Activated naive CD4-positive, alpha-beta T cell treated with anti-CD3 and anti-CD28 coated beads for 36 hours (primary cell): ENCODE measurements at regions not wholly inside any gene's neighbourhood (a gene's known extent, or its start where the extent isn't known, plus 50 kb on each side); places are given as distances from the start of the nearest gene placed in this dataset.

Source experiments
- CTCF ChIA-PET: fragments of 350-600 bp; sonication (Branson Sonifier 250); formaldehyde crosslinking; loops from one replicate; lab custom pipeline; 2021; ENCODE audit warnings: antibody characterized with exemption; lab: Charles Lee
- DNase-seq: peaks from one replicate; pipeline ENCODE4 v3.0.0-alpha.2; 2020
- H3K27ac Mint-ChIP-seq: one replicate; pipeline ENCODE4 v1.8.0; 2021; ENCODE audit warnings: mild to moderate bottlenecking, mixed read lengths
- H3K27me3 Mint-ChIP-seq: one replicate; pipeline ENCODE4 v1.8.0; 2021; ENCODE audit warnings: low read depth, mixed read lengths
- H3K36me3 Mint-ChIP-seq: one replicate; pipeline ENCODE4 v1.8.0; 2021; ENCODE audit warnings: low read depth, mixed read lengths
- H3K4me1 Mint-ChIP-seq: one replicate; pipeline ENCODE4 v1.8.0; 2021; ENCODE audit warnings: low read depth, mixed read lengths
- H3K4me3 Mint-ChIP-seq: one replicate; pipeline ENCODE4 v1.8.0; 2021; ENCODE audit warnings: mild to moderate bottlenecking, moderate library complexity, mixed read lengths
- H3K9me3 Mint-ChIP-seq: one replicate; pipeline ENCODE4 v1.8.0; 2021; ENCODE audit warnings: mixed read lengths
- intact Hi-C: fragments of 100-400 bp; cut with micrococcal nuclease; formaldehyde crosslinking; loops from one replicate; pipeline ENCODE4 v1.15.1; 2023

GRCh38 chr15:60191821-60192220, 187.7 kb downstream of the FOXB1 start:
- Mint-ChIP-seq H3K4me3 (no peak overlapping the region), H3K27ac (no peak overlapping the region), H3K9me3 (no peaks in the 10 kb centered on the region), H3K4me1 (no peaks in the 10 kb centered on the region), H3K27me3 (peaks cover 26% of the 10 kb centered on the region), H3K36me3 (no peaks in the 10 kb centered on the region)
- no peak for DNase-seq
- intact Hi-C loops = no loop called here
- CTCF ChIA-PET = interaction anchor here (1.4 kb wide), 1 partner anchor 273 kb away, joined by 4 read pairs; no protein-coding TSS in a partner anchor

- no peak overlapping the region for H3K4me3 Mint-ChIP-seq
- no peak overlapping the region for H3K27ac Mint-ChIP-seq
- intact Hi-C loops = no loop called here
- H3K4me1 Mint-ChIP-seq = no peaks in the 10 kb centered on the region
- DNase-seq = no peak
- H3K9me3 Mint-ChIP-seq = no peaks in the 10 kb centered on the region
- H3K36me3 Mint-ChIP-seq = no peaks in the 10 kb centered on the region
- H3K27me3 Mint-ChIP-seq = peaks cover 21% of the 10 kb centered on the region
- CTCF ChIA-PET = interaction anchor here (1.4 kb wide), 1 partner anchor 131 kb away, joined by 5 read pairs; no protein-coding TSS in a partner anchor
Observed at GRCh38 chr15:60195611-60196010, 191.5 kb downstream of the FOXB1 start.

- intact Hi-C loops = no loop called here
- no peaks in the 10 kb centered on the region for H3K4me1 Mint-ChIP-seq
Observed at GRCh38 chr15:60204131-60204885, 193.5 kb downstream of the ANXA2 start.

GRCh38 chr15:60208709-60209108, 189.1 kb downstream of the ANXA2 start:
- Mint-ChIP-seq H3K27me3 (peaks cover 23% of the 10 kb centered on the region), H3K9me3 (no peaks in the 10 kb centered on the region), H3K36me3 (no peaks in the 10 kb centered on the region), H3K4me1 (no peaks in the 10 kb centered on the region), H3K4me3 (no peak overlapping the region), H3K27ac (no peak overlapping the region)
- CTCF ChIA-PET = no interaction called here
- intact Hi-C loops = no loop called here
- DNase-seq = no peak

More at GRCh38 chr15:60204131-60204885, 193.5 kb downstream of the ANXA2 start:
- H3K4me3 Mint-ChIP-seq = no peak overlapping the region
- H3K27me3 Mint-ChIP-seq = peaks cover 22% of the 10 kb centered on the region
- no peaks in the 10 kb centered on the region for H3K9me3 Mint-ChIP-seq
- H3K36me3 Mint-ChIP-seq = no peaks in the 10 kb centered on the region
- DNase-seq = no peak
- H3K27ac Mint-ChIP-seq = no peak overlapping the region
- CTCF ChIA-PET = interaction anchor here (0.7 kb wide), 1 partner anchor 1361 kb away, joined by 3 read pairs; no protein-coding TSS in a partner anchor

- Mint-ChIP-seq H3K27me3 (peaks cover 11% of the 10 kb centered on the region), H3K36me3 (no peaks in the 10 kb centered on the region), H3K4me1 (no peaks in the 10 kb centered on the region), H3K9me3 (no peaks in the 10 kb centered on the region), H3K4me3 (no peak overlapping the region), H3K27ac (no peak overlapping the region)
- intact Hi-C loops = no loop called here
- CTCF ChIA-PET = interaction anchor here (0.8 to 1.1 kb wide), 4 partner anchors 33 to 114 kb away, joined by 3 read pairs; no protein-coding TSS in a partner anchor
- no peak for DNase-seq
Observed at GRCh38 chr15:60212536-60212935, 185.2 kb downstream of the ANXA2 start.

- H3K27me3 Mint-ChIP-seq = peaks cover 9% of the 10 kb centered on the region
- H3K27ac Mint-ChIP-seq = no peak overlapping the region
- H3K9me3 Mint-ChIP-seq = no peaks in the 10 kb centered on the region
- intact Hi-C loops = no loop called here
- no peak overlapping the region for H3K4me3 Mint-ChIP-seq
- no peak for DNase-seq
- H3K4me1 Mint-ChIP-seq = no peaks in the 10 kb centered on the region
- no peaks in the 10 kb centered on the region for H3K36me3 Mint-ChIP-seq
- CTCF ChIA-PET = no interaction called here
Observed at GRCh38 chr15:60213377-60214000, 184.3 kb downstream of the ANXA2 start.

- Mint-ChIP-seq H3K36me3 (no peaks in the 10 kb centered on the region), H3K27me3 (peaks cover 7% of the 10 kb centered on the region), H3K9me3 (no peaks in the 10 kb centered on the region), H3K27ac (no peak overlapping the region), H3K4me3 (no peak overlapping the region), H3K4me1 (no peaks in the 10 kb centered on the region)
- no peak for DNase-seq
- intact Hi-C loops = no loop called here
- CTCF ChIA-PET = no interaction called here
Observed at GRCh38 chr15:60214201-60214600, 183.6 kb downstream of the ANXA2 start.

GRCh38 chr15:60215225-60215963, 182.4 kb downstream of the ANXA2 start:
- intact Hi-C loops = no loop called here
- Mint-ChIP-seq H3K4me1 (no peaks in the 10 kb centered on the region), H3K4me3 (no peak overlapping the region), H3K27me3 (peaks cover 6% of the 10 kb centered on the region), H3K36me3 (no peaks in the 10 kb centered on the region), H3K27ac (no peak overlapping the region), H3K9me3 (no peaks in the 10 kb centered on the region)
- CTCF ChIA-PET = interaction anchor here (2.1 kb wide), 1 partner anchor 16 kb away, joined by 5 read pairs; no protein-coding TSS in a partner anchor
- DNase-seq = no peak

- Mint-ChIP-seq H3K9me3 (no peaks in the 10 kb centered on the region), H3K27ac (no peak overlapping the region), H3K4me3 (no peak overlapping the region), H3K4me1 (no peaks in the 10 kb centered on the region), H3K27me3 (peaks cover 2% of the 10 kb centered on the region), H3K36me3 (no peaks in the 10 kb centered on the region)
- no peak for DNase-seq
- intact Hi-C loops = no loop called here
- CTCF ChIA-PET = interaction anchor here (0.8 to 2.1 kb wide), 2 partner anchors 14 to 475 kb away, joined by 3 to 5 read pairs; no protein-coding TSS in a partner anchor
Observed at GRCh38 chr15:60217161-60217560, 180.6 kb downstream of the ANXA2 start.

GRCh38 chr15:60218256-60218655, 179.5 kb downstream of the ANXA2 start:
- Mint-ChIP-seq H3K9me3 (no peaks in the 10 kb centered on the region), H3K27ac (no peak overlapping the region), H3K27me3 (no peaks in the 10 kb centered on the region), H3K36me3 (no peaks in the 10 kb centered on the region), H3K4me1 (no peaks in the 10 kb centered on the region), H3K4me3 (no peak overlapping the region)
- intact Hi-C loops = no loop called here
- no peak for DNase-seq
- CTCF ChIA-PET = no interaction called here

GRCh38 chr15:60219866-60220265, 177.9 kb downstream of the ANXA2 start:
- Mint-ChIP-seq H3K27ac (no peak overlapping the region), H3K27me3 (no peaks in the 10 kb centered on the region), H3K9me3 (no peaks in the 10 kb centered on the region), H3K4me1 (no peaks in the 10 kb centered on the region), H3K36me3 (no peaks in the 10 kb centered on the region), H3K4me3 (no peak overlapping the region)
- intact Hi-C loops = no loop called here
- DNase-seq = no peak
- CTCF ChIA-PET = no interaction called here

GRCh38 chr15:60221356-60221755, 176.4 kb downstream of the ANXA2 start:
- no peaks in the 10 kb centered on the region for H3K9me3 Mint-ChIP-seq
- H3K27ac Mint-ChIP-seq = no peak overlapping the region
- intact Hi-C loops = no loop called here
- CTCF ChIA-PET = no interaction called here
- no peak for DNase-seq
- H3K4me1 Mint-ChIP-seq = no peaks in the 10 kb centered on the region
- no peak overlapping the region for H3K4me3 Mint-ChIP-seq
- no peaks in the 10 kb centered on the region for H3K27me3 Mint-ChIP-seq
- H3K36me3 Mint-ChIP-seq = no peaks in the 10 kb centered on the region
